Fibroblast of lung (primary cell): ENCODE measurements at regions not wholly inside any gene's neighbourhood (a gene's known extent, or its start where the extent isn't known, plus 50 kb on each side); places are given as distances from the start of the nearest gene placed in this dataset.
"Not testable (repeated sequence)": the region's sequence is repeated elsewhere in the genome, so short reads cannot be mapped to it uniquely, and the experiment has no call there.

Experiments
- DNase-seq, 2 donors: peaks; one replicate each; pipeline versions ENCODE4 v3.0.0 to v3.0.0-alpha.2; 2010; ENCODE audit warnings: low read depth in 2 of 2
- H2AFZ ChIP-seq: 2 replicates; pipeline ENCODE4 v1.5.1; 2012; ENCODE audit warnings: low read length, control low read depth, inconsistent platforms
- H3K27ac ChIP-seq: 2 replicates; pipeline ENCODE4 v1.5.1; 2011; ENCODE audit warnings: low read length, control low read depth; ENCODE audit not compliant: insufficient read depth
- H3K27me3 ChIP-seq: 2 replicates; pipeline ENCODE4 v1.5.1; 2011; ENCODE audit warnings: mild to moderate bottlenecking, low read length; ENCODE audit not compliant: control insufficient read depth, insufficient read depth
- H3K36me3 ChIP-seq: 2 replicates; pipeline ENCODE4 v1.5.1; 2011; ENCODE audit warnings: low read length; ENCODE audit not compliant: control insufficient read depth, insufficient read depth
- H3K4me1 ChIP-seq: 2 replicates; pipeline ENCODE4 v1.5.1; 2011; ENCODE audit warnings: low read length; ENCODE audit not compliant: control insufficient read depth, insufficient read depth; ENCODE audit errors: extremely low read depth
- H3K4me2 ChIP-seq: 2 replicates; pipeline ENCODE4 v1.5.1; 2011; ENCODE audit warnings: low read length, control low read depth; ENCODE audit not compliant: insufficient read depth; ENCODE audit errors: extremely low read depth
- H3K4me3 ChIP-seq, 4 experiments: fragments of 200-600 bp in 1 of 4; sonication (generic) in 1 of 4; replicated peaks in 1 of 4; 2 replicates each; pipeline ENCODE4 v1.5.1; 2011 to 2016; ENCODE audit warnings: low read length in 4 of 4, low read depth in 3 of 4, mild to moderate bottlenecking in 3 of 4, control low read depth in 2 of 4, inconsistent platforms in 1 of 4, mixed read lengths in 1 of 4; ENCODE audit not compliant: insufficient read depth in 1 of 4; ENCODE audit errors: control extremely low read depth in 1 of 4
- H3K79me2 ChIP-seq: 2 replicates; pipeline ENCODE4 v1.5.1; 2012; ENCODE audit warnings: mild to moderate bottlenecking, low read length, inconsistent platforms; ENCODE audit not compliant: control insufficient read depth, insufficient read depth
- H3K9ac ChIP-seq: 2 replicates; pipeline ENCODE4 v1.5.1; 2011; ENCODE audit warnings: mild to moderate bottlenecking, low read length, control low read depth; ENCODE audit not compliant: insufficient read depth
- H3K9me3 ChIP-seq: 2 replicates; pipeline ENCODE4 v1.5.1; 2012; ENCODE audit warnings: low read depth, low read length; ENCODE audit not compliant: control insufficient read depth, insufficient read depth
- H4K20me1 ChIP-seq: 2 replicates; pipeline ENCODE4 v1.5.1; 2011; ENCODE audit warnings: low read length; ENCODE audit not compliant: control insufficient read depth, insufficient read depth; ENCODE audit errors: extremely low read depth
- EZH2 ChIP-seq: IDR thresholded peaks from 2 replicates; pipeline ENCODE4 v1.5.1; 2012; ENCODE audit warnings: low read length, control low read depth, mild to moderate bottlenecking; ENCODE audit errors: missing control alignments
- TF ChIP-seq, protein P1 (sequence below), 2 donors: IDR thresholded peaks in 1 of 2; conservative IDR thresholded peaks in 1 of 2; 1 replicate in 1 of 2; 2 replicates in 1 of 2; pipeline ENCODE4 v1.5.1; 2011 to 2012; ENCODE audit warnings: low read length in 2 of 2, control low read depth in 1 of 2, inconsistent platforms in 1 of 2, low read depth in 1 of 2, mild to moderate bottlenecking in 1 of 2

GRCh38 chr9:81804306-81804705 is 115.0 kb upstream of the TLE1 start:
- no peaks in the 10 kb centered on the region for H3K36me3 ChIP-seq
- peaks cover 2% of the 10 kb centered on the region for H3K4me1 ChIP-seq
- no peaks in the 10 kb centered on the region for H3K79me2 ChIP-seq
- H3K27ac ChIP-seq = no peak overlapping the region
- no peak overlapping the region for H3K9ac ChIP-seq
- no peaks in the 10 kb centered on the region for H3K9me3 ChIP-seq
- DNase-seq = peak in 1 of 2 donors; percentile 67
- H2AFZ ChIP-seq = no peak overlapping the region
- H4K20me1 ChIP-seq = no peaks in the 10 kb centered on the region
- TF ChIP-seq EZH2 = no peak
- TF ChIP-seq, protein P1, sequence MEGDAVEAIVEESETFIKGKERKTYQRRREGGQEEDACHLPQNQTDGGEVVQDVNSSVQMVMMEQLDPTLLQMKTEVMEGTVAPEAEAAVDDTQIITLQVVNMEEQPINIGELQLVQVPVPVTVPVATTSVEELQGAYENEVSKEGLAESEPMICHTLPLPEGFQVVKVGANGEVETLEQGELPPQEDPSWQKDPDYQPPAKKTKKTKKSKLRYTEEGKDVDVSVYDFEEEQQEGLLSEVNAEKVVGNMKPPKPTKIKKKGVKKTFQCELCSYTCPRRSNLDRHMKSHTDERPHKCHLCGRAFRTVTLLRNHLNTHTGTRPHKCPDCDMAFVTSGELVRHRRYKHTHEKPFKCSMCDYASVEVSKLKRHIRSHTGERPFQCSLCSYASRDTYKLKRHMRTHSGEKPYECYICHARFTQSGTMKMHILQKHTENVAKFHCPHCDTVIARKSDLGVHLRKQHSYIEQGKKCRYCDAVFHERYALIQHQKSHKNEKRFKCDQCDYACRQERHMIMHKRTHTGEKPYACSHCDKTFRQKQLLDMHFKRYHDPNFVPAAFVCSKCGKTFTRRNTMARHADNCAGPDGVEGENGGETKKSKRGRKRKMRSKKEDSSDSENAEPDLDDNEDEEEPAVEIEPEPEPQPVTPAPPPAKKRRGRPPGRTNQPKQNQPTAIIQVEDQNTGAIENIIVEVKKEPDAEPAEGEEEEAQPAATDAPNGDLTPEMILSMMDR (conservative IDR thresholded peaks at IDR 0.05 in 1 of 2, IDR thresholded peaks at IDR 0.05 in 1 of 2; ENCODE audit: low read depth in 1 of 2, low read length in 2 of 2) = no peak
- no peaks in the 10 kb centered on the region for H3K27me3 ChIP-seq
- no peak overlapping the region for H3K4me3 ChIP-seq
- no peak overlapping the region for H3K4me2 ChIP-seq

DNA sequence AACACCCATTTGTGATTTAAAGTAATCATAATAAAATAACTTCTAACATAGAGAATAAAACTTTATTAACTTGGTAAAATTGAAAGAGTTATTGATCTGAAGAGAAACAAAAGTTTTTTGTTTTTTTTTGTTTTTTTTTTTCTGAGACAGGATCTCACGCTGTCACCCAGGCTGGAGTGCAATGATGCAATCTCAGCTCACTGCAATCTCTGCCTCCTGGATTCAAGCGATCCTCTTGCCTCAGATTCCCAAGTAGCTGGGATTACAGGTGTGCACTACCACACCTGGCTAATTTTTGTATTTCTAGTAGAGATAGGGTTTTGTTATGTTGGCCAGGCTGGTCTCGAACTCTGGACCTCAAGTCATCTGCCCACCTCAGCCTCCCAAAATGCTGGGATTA is 116.5 kb upstream of the SPATA31D4 start:
- DNase-seq, H3K4me2 ChIP-seq, H3K9me3 ChIP-seq, H3K36me3 ChIP-seq, H3K27me3 ChIP-seq, H3K4me3 ChIP-seq, H3K27ac ChIP-seq, H3K4me1 ChIP-seq, H3K9ac ChIP-seq, H2AFZ ChIP-seq, H4K20me1 ChIP-seq, H3K79me2 ChIP-seq: not testable (repeated sequence)

GRCh38 chr9:81814401-81814793 is 113.8 kb upstream of the SPATA31D4 start:
- no peaks in the 10 kb centered on the region for H3K27me3 ChIP-seq
- H3K4me1 ChIP-seq = no peaks in the 10 kb centered on the region
- H2AFZ ChIP-seq = no peak overlapping the region
- no peak overlapping the region for H3K4me2 ChIP-seq
- TF ChIP-seq, protein P1 (conservative IDR thresholded peaks at IDR 0.05 in 1 of 2, IDR thresholded peaks at IDR 0.05 in 1 of 2; ENCODE audit: low read depth in 1 of 2, low read length in 2 of 2) = no peak
- no peak for TF ChIP-seq EZH2
- H4K20me1 ChIP-seq = no peaks in the 10 kb centered on the region
- H3K4me3 ChIP-seq = no peak overlapping the region
- no peaks in the 10 kb centered on the region for H3K79me2 ChIP-seq
- H3K9ac ChIP-seq = no peak overlapping the region
- no peak for DNase-seq
- no peaks in the 10 kb centered on the region for H3K9me3 ChIP-seq
- H3K36me3 ChIP-seq = no peaks in the 10 kb centered on the region
- no peak overlapping the region for H3K27ac ChIP-seq
